ENCODE measurements at regions not wholly inside any gene's neighbourhood (a gene's known extent, or its start where the extent isn't known, plus 50 kb on each side); places are given as distances from the start of the nearest gene placed in this dataset.

- Histone ChIP-seq H3K4me1 (ENCODE audit: insufficient read depth, low read length) (no peaks in the 10 kb centered on the region), H2AFZ (ENCODE audit: low read length) (no peak overlapping the region), H4K91ac (ENCODE audit: insufficient read length, low read depth, low read length) (no peak overlapping the region), H3K4ac (ENCODE audit: low read depth, low read length) (no peak overlapping the region), H4K5ac (ENCODE audit: insufficient read length, low read depth, low read length) (no peak overlapping the region), H3K9ac (ENCODE audit: extremely low read depth, insufficient read length, low read length) (no peak overlapping the region), H2BK5ac (ENCODE audit: insufficient read length, low read length) (no peak overlapping the region), H3K27ac (ENCODE audit: insufficient read length, low read depth, low read length) (no peak overlapping the region), H3K23me2 (ENCODE audit: insufficient read length, low read depth, low read length, poor library complexity, severe bottlenecking) (no peaks in the 10 kb centered on the region), H2BK120ac (ENCODE audit: low read depth, low read length, poor library complexity, severe bottlenecking) (no peak overlapping the region), H3K23ac (ENCODE audit: insufficient read length, low read depth, low read length) (no peak overlapping the region), H3K27me3 (ENCODE audit: insufficient read depth, low read length) (no peaks in the 10 kb centered on the region), H3K56ac (ENCODE audit: insufficient read length, low read depth, low read length) (no peak overlapping the region), H3K18ac (ENCODE audit: insufficient read length, low read depth, low read length) (no peak overlapping the region), H4K8ac (replicated peaks; ENCODE audit: insufficient read length, low read depth, low read length) (no peak overlapping the region), H2BK15ac (ENCODE audit: low read depth, low read length) (no peak overlapping the region), H4K20me1 (ENCODE audit: control insufficient read depth, insufficient read depth, insufficient read length) (no peaks in the 10 kb centered on the region), H3T11ph (ENCODE audit: low read length) (no peak overlapping the region), H3K79me2 (ENCODE audit: insufficient read depth, low read length) (no peaks in the 10 kb centered on the region), H3K9me3 (ENCODE audit: control insufficient read depth, low read depth, low read length) (no peaks in the 10 kb centered on the region), H2BK20ac (ENCODE audit: low read depth, low read length, poor library complexity, severe bottlenecking) (no peak overlapping the region), H2AK5ac (ENCODE audit: insufficient read length, low read length) (no peak overlapping the region), H3K79me1 (ENCODE audit: insufficient read depth, low read depth, low read length, poor library complexity, severe bottlenecking) (no peaks in the 10 kb centered on the region), H3K14ac (ENCODE audit: insufficient read depth, low read length) (no peak overlapping the region), H2BK12ac (ENCODE audit: insufficient read length, low read depth, low read length) (no peak overlapping the region), H3K4me2 (ENCODE audit: insufficient read depth, insufficient read length, low read length) (no peak overlapping the region)
- WGBS (ENCODE audit: extremely low coverage, insufficient read length, low lambda C conversion rate), result no CpG with 5 or more reads among the region's 3 CpGs
- H3K36me3 Mint-ChIP-seq (ENCODE audit: insufficient read depth in 1 of 3, low read depth in 3 of 3), result no peaks in the 10 kb centered on the region
- DNase-seq, result no peak
- no peak overlapping the region for H3K27ac Mint-ChIP-seq
- TF ChIP-seq, protein P1, sequence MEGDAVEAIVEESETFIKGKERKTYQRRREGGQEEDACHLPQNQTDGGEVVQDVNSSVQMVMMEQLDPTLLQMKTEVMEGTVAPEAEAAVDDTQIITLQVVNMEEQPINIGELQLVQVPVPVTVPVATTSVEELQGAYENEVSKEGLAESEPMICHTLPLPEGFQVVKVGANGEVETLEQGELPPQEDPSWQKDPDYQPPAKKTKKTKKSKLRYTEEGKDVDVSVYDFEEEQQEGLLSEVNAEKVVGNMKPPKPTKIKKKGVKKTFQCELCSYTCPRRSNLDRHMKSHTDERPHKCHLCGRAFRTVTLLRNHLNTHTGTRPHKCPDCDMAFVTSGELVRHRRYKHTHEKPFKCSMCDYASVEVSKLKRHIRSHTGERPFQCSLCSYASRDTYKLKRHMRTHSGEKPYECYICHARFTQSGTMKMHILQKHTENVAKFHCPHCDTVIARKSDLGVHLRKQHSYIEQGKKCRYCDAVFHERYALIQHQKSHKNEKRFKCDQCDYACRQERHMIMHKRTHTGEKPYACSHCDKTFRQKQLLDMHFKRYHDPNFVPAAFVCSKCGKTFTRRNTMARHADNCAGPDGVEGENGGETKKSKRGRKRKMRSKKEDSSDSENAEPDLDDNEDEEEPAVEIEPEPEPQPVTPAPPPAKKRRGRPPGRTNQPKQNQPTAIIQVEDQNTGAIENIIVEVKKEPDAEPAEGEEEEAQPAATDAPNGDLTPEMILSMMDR (conservative IDR thresholded peaks at IDR 0.05), result no peak
- H3K27me3 Mint-ChIP-seq (ENCODE audit: low read depth), result no peaks in the 10 kb centered on the region
- no peaks in the 10 kb centered on the region for H3K4me1 Mint-ChIP-seq
- H3K9me3 Mint-ChIP-seq, result no peaks in the 10 kb centered on the region
- H3K4me3 Mint-ChIP-seq, result no peak overlapping the region
Observed at GRCh38 chr13:47418206-47418920, 521.5 kb upstream of the HTR2A start.

All from H9 (cell line).